RWPE1 (cell line): ENCODE measurements at regions not wholly inside any gene's neighbourhood (a gene's known extent, or its start where the extent isn't known, plus 50 kb on each side); places are given as distances from the start of the nearest gene placed in this dataset.

Source experiments
- CTCF ChIA-PET: fragments of 350-600 bp; sonication (Branson Sonifier 250); formaldehyde crosslinking; extraction: SDS; loops from one replicate; lab custom pipeline; 2021; lab: Yijun Ruan, JAX
- POLR2A ChIA-PET: fragments of 400-600 bp; formaldehyde crosslinking; extraction: SDS; loops from one replicate; lab custom pipeline; 2020; ENCODE audit warnings: antibody characterized with exemption; ENCODE audit not compliant: low non-redundant PET; lab: Yijun Ruan, JAX
- DNase-seq: peaks from one replicate; pipeline ENCODE4 v3.0.0; 2012; ENCODE audit warnings: low spot score
- H3K27ac ChIP-seq: fragments of 450-650 bp; 2 replicates; pipeline ENCODE4 v1.5.1; 2017
- CTCF ChIP-seq: fragments of 450-650 bp; conservative IDR thresholded peaks from 2 replicates; pipeline ENCODE4 v1.5.1; 2017; ENCODE audit warnings: low read depth, mild to moderate bottlenecking

- no peak for TF ChIP-seq CTCF
- ChIA-PET CTCF (no interaction called here), POLR2A (no interaction called here)
- no peak overlapping the region for H3K27ac ChIP-seq
- no peak for DNase-seq
These were observed 334.5 kb downstream of the C11orf87 start for GRCh38 chr11:109756521-109756920.

GRCh38 chr11:109756951-109757350 lies 335.0 kb downstream of the C11orf87 start:
- CTCF ChIA-PET, result no interaction called here
- DNase-seq, result no peak
- no peak overlapping the region for H3K27ac ChIP-seq
- POLR2A ChIA-PET, result no interaction called here
- no peak for TF ChIP-seq CTCF

- H3K27ac ChIP-seq, result no peak overlapping the region
- ChIA-PET POLR2A (no interaction called here), CTCF (no interaction called here)
- DNase-seq, result no peak
- TF ChIP-seq CTCF, result no peak
These were observed 330.6 kb upstream of the ZC3H12C start for GRCh38 chr11:109762546-109762945.

- H3K27ac ChIP-seq, result no peak overlapping the region
- no peak for DNase-seq
- CTCF ChIA-PET, result no interaction called here
- POLR2A ChIA-PET, result no interaction called here
- TF ChIP-seq CTCF, result no peak
These were observed 327.4 kb upstream of the ZC3H12C start for GRCh38 chr11:109765709-109766311.

GRCh38 chr11:109769858-109770257 lies 323.3 kb upstream of the ZC3H12C start:
- POLR2A ChIA-PET, result no interaction called here
- no peak overlapping the region for H3K27ac ChIP-seq
- CTCF ChIA-PET, result no interaction called here
- DNase-seq, result no peak
- no peak for TF ChIP-seq CTCF

GRCh38 chr11:109770323-109770722 lies 322.9 kb upstream of the ZC3H12C start:
- no peak for DNase-seq
- ChIA-PET CTCF (no interaction called here), POLR2A (no interaction called here)
- no peak overlapping the region for H3K27ac ChIP-seq
- TF ChIP-seq CTCF, result no peak
